HEK293 (cell line): ENCODE measurements at regions not wholly inside any gene's neighbourhood (a gene's known extent, or its start where the extent isn't known, plus 50 kb on each side); places are given as distances from the start of the nearest gene placed in this dataset.

Source experiments
- CTCF ChIA-PET: fragments of 350-600 bp; formaldehyde crosslinking; extraction: SDS; loops from one replicate; lab custom pipeline; 2021; ENCODE audit warnings: antibody characterized with exemption; lab: Yijun Ruan, JAX
- POLR2A ChIA-PET: fragments of 300-600 bp; formaldehyde crosslinking; extraction: SDS; loops from one replicate; lab custom pipeline; 2020; ENCODE audit warnings: antibody characterized with exemption, inconsistent platforms; lab: Yijun Ruan, JAX
- H3K27ac ChIP-seq: fragments of 200-500 bp; sonication (Bioruptor generic); 2 replicates; pipeline ENCODE4 v1.5.1; 2014; ENCODE audit warnings: low read depth, low read length, control low read depth, inconsistent platforms; ENCODE audit errors: extremely low read depth
- H3K36me3 ChIP-seq, 2 experiments: fragments of 200-500 bp in 1 of 2; sonication (Bioruptor generic) in 1 of 2; 1 replicate in 1 of 2; 2 replicates in 1 of 2; pipeline ENCODE4 v1.5.1; 2014 to 2017; ENCODE audit warnings: inconsistent platforms in 2 of 2, low read length in 2 of 2; ENCODE audit not compliant: control insufficient read depth in 2 of 2, insufficient read depth in 1 of 2
- H3K4me1 ChIP-seq: fragments of 200-500 bp; sonication (Bioruptor generic); 2 replicates; pipeline ENCODE4 v1.5.1; 2014; ENCODE audit warnings: mild to moderate bottlenecking, low read length, inconsistent platforms; ENCODE audit not compliant: control insufficient read depth, insufficient read depth
- H3K4me3 ChIP-seq: 2 replicates; pipeline ENCODE4 v1.5.1; 2011; ENCODE audit warnings: low read depth, mild to moderate bottlenecking, control low read depth, low read length, moderate library complexity
- H3K9me3 ChIP-seq: fragments of 200-500 bp; sonication (Bioruptor generic); 2 replicates; pipeline ENCODE4 v1.5.1; 2014; ENCODE audit warnings: low read depth, low read length, inconsistent platforms; ENCODE audit not compliant: control insufficient read depth, insufficient read depth
- KLF10 ChIP-seq: fragments of 450-650 bp; IDR thresholded peaks from 2 replicates; pipeline ENCODE4 v1.5.1; 2018; ENCODE audit warnings: missing biosample characterization, mild to moderate bottlenecking, missing genetic modification characterization
- OSR2 ChIP-seq: fragments of 450-650 bp; formaldehyde crosslinking; IDR thresholded peaks from 2 replicates; pipeline ENCODE4 v1.5.1; 2016; ENCODE audit warnings: missing biosample characterization, missing genetic modification characterization
- SALL2 ChIP-seq: fragments of 450-650 bp; formaldehyde crosslinking; IDR thresholded peaks from 2 replicates; pipeline ENCODE4 v1.5.0; 2017; ENCODE audit warnings: missing biosample characterization, mild to moderate bottlenecking, missing genetic modification characterization, borderline replicate concordance
- SETDB1 ChIP-seq: IDR thresholded peaks from one replicate; pipeline ENCODE4 v1.6.1; 2017; ENCODE audit warnings: mild to moderate bottlenecking, low read length, moderate library complexity, mixed read lengths; ENCODE audit not compliant: insufficient read length
- SP3 ChIP-seq: fragments of 450-650 bp; formaldehyde crosslinking; IDR thresholded peaks from 2 replicates; pipeline ENCODE4 v1.5.1; 2016; ENCODE audit warnings: missing biosample characterization, missing genetic modification characterization
- SP7 ChIP-seq: fragments of 450-650 bp; formaldehyde crosslinking; IDR thresholded peaks from 2 replicates; pipeline ENCODE4 v1.5.1; 2016; ENCODE audit warnings: missing biosample characterization, missing genetic modification characterization
- TCF7L2 ChIP-seq: IDR thresholded peaks from 2 replicates; pipeline ENCODE4 v1.6.1; 2011; ENCODE audit warnings: low read depth, mild to moderate bottlenecking, inconsistent platforms, low read length, moderate library complexity, borderline replicate concordance
- ZBTB17 ChIP-seq: fragments of 450-650 bp; formaldehyde crosslinking; IDR thresholded peaks from 2 replicates; pipeline ENCODE4 v1.5.1; 2016; ENCODE audit warnings: missing biosample characterization, missing genetic modification characterization
- ZBTB48 ChIP-seq: fragments of 450-650 bp; formaldehyde crosslinking; IDR thresholded peaks from 2 replicates; pipeline ENCODE4 v1.5.1; 2016; ENCODE audit warnings: missing biosample characterization, missing genetic modification characterization
- ZFP37 ChIP-seq: fragments of 450-650 bp; formaldehyde crosslinking; IDR thresholded peaks from 2 replicates; pipeline ENCODE4 v1.5.1; 2016; ENCODE audit warnings: missing biosample characterization, missing genetic modification characterization
- ZFP41 ChIP-seq: fragments of 450-650 bp; formaldehyde crosslinking; IDR thresholded peaks from 2 replicates; pipeline ENCODE4 v1.5.1; 2016; ENCODE audit warnings: missing biosample characterization, missing genetic modification characterization, borderline replicate concordance
- ZNF24 ChIP-seq: fragments of 450-650 bp; formaldehyde crosslinking; IDR thresholded peaks from 2 replicates; pipeline ENCODE4 v1.5.1; 2016; ENCODE audit warnings: missing biosample characterization, missing genetic modification characterization
- ZNF354C ChIP-seq: fragments of 450-650 bp; formaldehyde crosslinking; IDR thresholded peaks from 2 replicates; pipeline ENCODE4 v1.5.1; 2016; ENCODE audit warnings: missing biosample characterization, missing genetic modification characterization, low read depth, borderline replicate concordance
- ZNF37A ChIP-seq: fragments of 450-650 bp; IDR thresholded peaks from 2 replicates; pipeline ENCODE4 v1.5.1; 2018; ENCODE audit warnings: missing biosample characterization, missing genetic modification characterization
- ZNF394 ChIP-seq: fragments of 450-650 bp; formaldehyde crosslinking; IDR thresholded peaks from 2 replicates; pipeline ENCODE4 v1.5.1; 2016; ENCODE audit warnings: missing biosample characterization, missing genetic modification characterization, mild to moderate bottlenecking, moderate library complexity, borderline replicate concordance
- ZNF416 ChIP-seq: fragments of 450-650 bp; formaldehyde crosslinking; IDR thresholded peaks from 2 replicates; pipeline ENCODE4 v1.5.1; 2016; ENCODE audit warnings: missing biosample characterization, missing genetic modification characterization
- ZNF561 ChIP-seq: fragments of 450-650 bp; IDR thresholded peaks from 2 replicates; pipeline ENCODE4 v1.5.1; 2018; ENCODE audit warnings: missing biosample characterization, missing genetic modification characterization, borderline replicate concordance
- ZNF785 ChIP-seq: fragments of 450-650 bp; formaldehyde crosslinking; IDR thresholded peaks from 2 replicates; pipeline ENCODE4 v1.5.1; 2016; ENCODE audit warnings: missing biosample characterization, missing genetic modification characterization
- ZSCAN30 ChIP-seq: fragments of 450-650 bp; IDR thresholded peaks from 2 replicates; pipeline ENCODE4 v1.5.1; 2018; ENCODE audit warnings: missing biosample characterization, mild to moderate bottlenecking, missing genetic modification characterization, moderate library complexity
- TF ChIP-seq, protein P1 (sequence below): fragments of 450-650 bp; formaldehyde crosslinking; IDR thresholded peaks from 2 replicates; pipeline ENCODE4 v1.5.1; 2017; ENCODE audit warnings: missing biosample characterization, missing genetic modification characterization
- TF ChIP-seq, protein P2 (sequence below): fragments of 450-650 bp; formaldehyde crosslinking; IDR thresholded peaks from 2 replicates; pipeline ENCODE4 v1.5.1; 2016; ENCODE audit warnings: missing biosample characterization, missing genetic modification characterization
- TF ChIP-seq, protein P3 (sequence below): fragments of 450-650 bp; formaldehyde crosslinking; IDR thresholded peaks from 2 replicates; pipeline ENCODE4 v1.5.1; 2016; ENCODE audit warnings: missing biosample characterization, missing genetic modification characterization
- TF ChIP-seq, protein P4 (sequence below): fragments of 450-650 bp; formaldehyde crosslinking; IDR thresholded peaks from 2 replicates; pipeline ENCODE4 v1.5.1; 2017; ENCODE audit warnings: missing biosample characterization, missing genetic modification characterization

DNA sequence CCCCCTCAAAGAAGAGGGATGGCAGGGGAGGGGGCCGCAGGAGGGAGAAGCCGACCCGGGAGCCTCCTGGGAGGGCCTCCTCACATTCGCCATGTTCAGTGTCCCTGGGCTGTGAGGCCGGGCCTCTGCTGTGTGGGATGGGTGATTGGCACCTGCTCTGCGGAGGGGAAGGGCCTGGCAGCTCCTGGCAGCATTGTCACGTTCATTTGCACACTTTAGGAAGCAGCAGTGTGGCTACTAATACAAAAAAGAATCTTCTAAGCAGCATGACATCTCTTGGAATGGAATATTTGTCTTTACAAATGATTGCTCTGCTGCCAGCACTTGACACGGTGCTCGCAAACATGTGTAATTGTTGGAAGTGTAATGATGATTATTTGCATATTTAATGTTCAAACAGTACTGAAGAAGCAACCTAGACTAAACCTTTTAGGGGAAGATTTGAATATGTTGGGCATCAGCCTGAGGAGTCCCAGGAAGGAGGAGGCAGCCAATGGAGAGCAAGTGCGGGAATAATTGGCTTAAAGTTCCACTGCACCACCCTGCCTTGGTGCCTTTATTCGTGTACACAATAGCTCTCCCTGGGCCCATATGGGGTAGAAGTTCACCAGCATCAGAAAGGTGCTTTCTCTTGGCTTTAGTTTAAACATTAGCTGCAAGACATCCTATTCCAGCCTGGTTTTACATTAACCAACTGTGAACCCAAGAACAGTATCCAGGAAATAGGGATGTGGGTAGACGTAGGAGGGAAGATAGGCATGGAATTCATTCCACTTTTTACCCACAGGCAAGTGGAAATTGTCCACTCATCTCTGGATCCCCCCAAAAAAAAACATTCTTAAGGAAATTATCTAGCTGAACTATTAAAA, 404.9 kb downstream of the TMEM182 start:
- H3K27ac ChIP-seq, result no peak overlapping the region
- no peaks in the 10 kb centered on the region for H3K36me3 ChIP-seq
- H3K4me1 ChIP-seq, result no peaks in the 10 kb centered on the region
- ChIA-PET POLR2A (no interaction called here), CTCF (no interaction called here)
- TF ChIP-seq ZNF394, result no peak
- no peak for TF ChIP-seq ZFP37
- no peak for TF ChIP-seq ZNF354C (tag by site-specific recombination)
- no peak for TF ChIP-seq ZNF561
- TF ChIP-seq, protein P1, sequence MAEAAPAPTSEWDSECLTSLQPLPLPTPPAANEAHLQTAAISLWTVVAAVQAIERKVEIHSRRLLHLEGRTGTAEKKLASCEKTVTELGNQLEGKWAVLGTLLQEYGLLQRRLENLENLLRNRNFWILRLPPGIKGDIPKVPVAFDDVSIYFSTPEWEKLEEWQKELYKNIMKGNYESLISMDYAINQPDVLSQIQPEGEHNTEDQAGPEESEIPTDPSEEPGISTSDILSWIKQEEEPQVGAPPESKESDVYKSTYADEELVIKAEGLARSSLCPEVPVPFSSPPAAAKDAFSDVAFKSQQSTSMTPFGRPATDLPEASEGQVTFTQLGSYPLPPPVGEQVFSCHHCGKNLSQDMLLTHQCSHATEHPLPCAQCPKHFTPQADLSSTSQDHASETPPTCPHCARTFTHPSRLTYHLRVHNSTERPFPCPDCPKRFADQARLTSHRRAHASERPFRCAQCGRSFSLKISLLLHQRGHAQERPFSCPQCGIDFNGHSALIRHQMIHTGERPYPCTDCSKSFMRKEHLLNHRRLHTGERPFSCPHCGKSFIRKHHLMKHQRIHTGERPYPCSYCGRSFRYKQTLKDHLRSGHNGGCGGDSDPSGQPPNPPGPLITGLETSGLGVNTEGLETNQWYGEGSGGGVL, result no peak
- TF ChIP-seq, protein P2, sequence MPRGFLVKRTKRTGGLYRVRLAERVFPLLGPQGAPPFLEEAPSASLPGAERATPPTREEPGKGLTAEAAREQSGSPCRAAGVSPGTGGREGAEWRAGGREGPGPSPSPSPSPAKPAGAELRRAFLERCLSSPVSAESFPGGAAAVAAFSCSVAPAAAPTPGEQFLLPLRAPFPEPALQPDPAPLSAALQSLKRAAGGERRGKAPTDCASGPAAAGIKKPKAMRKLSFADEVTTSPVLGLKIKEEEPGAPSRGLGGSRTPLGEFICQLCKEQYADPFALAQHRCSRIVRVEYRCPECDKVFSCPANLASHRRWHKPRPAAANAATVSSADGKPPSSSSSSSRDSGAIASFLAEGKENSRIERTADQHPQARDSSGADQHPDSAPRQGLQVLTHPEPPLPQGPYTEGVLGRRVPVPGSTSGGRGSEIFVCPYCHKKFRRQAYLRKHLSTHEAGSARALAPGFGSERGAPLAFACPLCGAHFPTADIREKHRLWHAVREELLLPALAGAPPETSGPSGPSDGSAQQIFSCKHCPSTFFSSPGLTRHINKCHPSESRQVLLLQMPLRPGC (tag by site-specific recombination), result no peak
- TF ChIP-seq ZNF416 (tag by site-specific recombination), result no peak
- TF ChIP-seq ZSCAN30, result no peak
- no peak for TF ChIP-seq ZFP41
- TF ChIP-seq SP3 (tag by site-specific recombination), result no peak
- no peak overlapping the region for H3K4me3 ChIP-seq
- no peaks in the 10 kb centered on the region for H3K9me3 ChIP-seq

DNA sequence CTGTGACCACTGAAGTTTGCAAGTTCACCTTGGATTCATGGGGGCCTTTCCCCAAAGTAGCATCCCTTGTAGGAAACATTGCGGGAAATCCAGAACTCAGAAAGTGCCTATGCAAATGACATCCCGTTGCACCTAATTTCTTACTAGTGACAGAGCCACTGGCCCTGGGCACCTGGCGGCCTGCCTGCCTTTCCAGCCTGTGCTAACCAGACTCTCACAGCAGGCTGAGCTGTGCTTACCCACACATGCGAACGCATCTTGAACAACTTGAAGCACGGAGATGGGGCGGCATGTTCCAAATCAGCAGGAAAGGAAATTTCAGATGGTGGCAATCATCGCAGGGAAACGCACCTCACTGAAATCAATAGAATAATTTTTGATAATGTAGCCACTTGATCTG, 405.8 kb downstream of the TMEM182 start:
- H3K27ac ChIP-seq, result no peak overlapping the region
- H3K4me3 ChIP-seq, result no peak overlapping the region
- CTCF ChIA-PET, result interaction anchor here (0.6 kb wide), 1 partner anchor 796 kb away, joined by 3 read pairs; no protein-coding TSS in a partner anchor
- POLR2A ChIA-PET, result no interaction called here
- TF ChIP-seq ZNF354C (tag by site-specific recombination) (no peak), ZBTB48 (tag by site-specific recombination) (no peak), SP7 (tag by site-specific recombination) (no peak), KLF10 (tag by site-specific recombination) (no peak), ZNF37A (tag by site-specific recombination) (no peak), OSR2 (tag by site-specific recombination) (no peak), SALL2 (tag by site-specific recombination) (no peak), SETDB1 (no peak), ZNF24 (tag by site-specific recombination) (no peak), TCF7L2 (no peak), ZNF785 (no peak), ZBTB17 (tag by site-specific recombination) (no peak)
- TF ChIP-seq, protein P3, sequence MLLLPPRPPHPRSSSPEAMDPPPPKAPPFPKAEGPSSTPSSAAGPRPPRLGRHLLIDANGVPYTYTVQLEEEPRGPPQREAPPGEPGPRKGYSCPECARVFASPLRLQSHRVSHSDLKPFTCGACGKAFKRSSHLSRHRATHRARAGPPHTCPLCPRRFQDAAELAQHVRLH, result no peak
- TF ChIP-seq, protein P4, sequence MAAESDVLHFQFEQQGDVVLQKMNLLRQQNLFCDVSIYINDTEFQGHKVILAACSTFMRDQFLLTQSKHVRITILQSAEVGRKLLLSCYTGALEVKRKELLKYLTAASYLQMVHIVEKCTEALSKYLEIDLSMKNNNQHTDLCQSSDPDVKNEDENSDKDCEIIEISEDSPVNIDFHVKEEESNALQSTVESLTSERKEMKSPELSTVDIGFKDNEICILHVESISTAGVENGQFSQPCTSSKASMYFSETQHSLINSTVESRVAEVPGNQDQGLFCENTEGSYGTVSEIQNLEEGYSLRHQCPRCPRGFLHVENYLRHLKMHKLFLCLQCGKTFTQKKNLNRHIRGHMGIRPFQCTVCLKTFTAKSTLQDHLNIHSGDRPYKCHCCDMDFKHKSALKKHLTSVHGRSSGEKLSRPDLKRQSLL (tag by site-specific recombination), result no peak
- TF ChIP-seq, all 188 proteins: peak for 0
- Histone ChIP-seq H3K36me3 (no peaks in the 10 kb centered on the region), H3K4me1 (no peaks in the 10 kb centered on the region), H3K9me3 (no peaks in the 10 kb centered on the region)
